OCI-LY1 (cell line): ENCODE measurements at regions not wholly inside any gene's neighbourhood (a gene's known extent, or its start where the extent isn't known, plus 50 kb on each side); places are given as distances from the start of the nearest gene placed in this dataset.

ENCODE experiments used
- CTCF ChIP-seq: fragments of 200-600 bp; sonication (generic), shearing (Covaris generic); IDR thresholded peaks from 2 replicates; pipeline ENCODE4 v1.5.1; 2017; ENCODE audit warnings: mild to moderate bottlenecking, antibody characterized with exemption, low read length, moderate library complexity, mixed read lengths
- EZH2 ChIP-seq: fragments of 200-600 bp; sonication (generic), shearing (Covaris generic); IDR thresholded peaks from 2 replicates; pipeline ENCODE4 v1.8.0; 2017; ENCODE audit warnings: borderline replicate concordance, mixed run types, mild to moderate bottlenecking, antibody characterized with exemption, low read length, moderate library complexity, mixed read lengths

- TF ChIP-seq CTCF (no peak), EZH2 (no peak)
These were observed 1288.2 kb upstream of the CRIM1 start for GRCh38 chr2:35067420-35067819.
